D721Med (cell line): ENCODE measurements at regions not wholly inside any gene's neighbourhood (a gene's known extent, or its start where the extent isn't known, plus 50 kb on each side); places are given as distances from the start of the nearest gene placed in this dataset.

Experiments
- DNase-seq: peaks from one replicate; pipeline ENCODE4 v3.0.0; 2011; ENCODE audit warnings: low spot score; ENCODE audit not compliant: insufficient read length
- FAIRE-seq: peaks from 2 replicates; lab custom pipeline; 2011; peaks lifted over from hg19 to GRCh38; lab: Jason Lieb, UNC
- CTCF ChIP-seq: IDR thresholded peaks from 2 replicates; pipeline ENCODE4 v1.5.1; 2012; ENCODE audit warnings: mild to moderate bottlenecking, control low read depth; ENCODE audit not compliant: insufficient read depth; ENCODE audit errors: missing control alignments

- DNase-seq = no peak
- TF ChIP-seq CTCF = no peak
- FAIRE-seq = no peak
Measured at GRCh38 chr18:41009926-41010325, 945.1 kb upstream of the PIK3C3 start.

- no peak for DNase-seq
- peak; percentile 35 for FAIRE-seq
- TF ChIP-seq CTCF = no peak
Measured at GRCh38 chr18:41004324-41004723, 950.7 kb upstream of the PIK3C3 start.

GRCh38 chr18:40995529-40995928 is 959.5 kb upstream of the PIK3C3 start:
- FAIRE-seq (no peak), DNase-seq (no peak)
- TF ChIP-seq CTCF = no peak

- FAIRE-seq (peak; percentile 84), DNase-seq (no peak)
- TF ChIP-seq CTCF = no peak
Measured at GRCh38 chr18:40993363-40993762, 961.7 kb upstream of the PIK3C3 start.

- no peak for TF ChIP-seq CTCF
- DNase-seq (no peak), FAIRE-seq (no peak)
Measured at GRCh38 chr18:40987581-40987980, 967.5 kb upstream of the PIK3C3 start.

- TF ChIP-seq CTCF = no peak
- DNase-seq = no peak
- FAIRE-seq = no peak
Measured at GRCh38 chr18:40985436-40985835, 969.6 kb upstream of the PIK3C3 start.

- no peak for TF ChIP-seq CTCF
- FAIRE-seq (no peak), DNase-seq (no peak)
Measured at GRCh38 chr18:40984856-40985255, 970.2 kb upstream of the PIK3C3 start.
